MCF 10A (cell line): ENCODE measurements at regions not wholly inside any gene's neighbourhood (a gene's known extent, or its start where the extent isn't known, plus 50 kb on each side); places are given as distances from the start of the nearest gene placed in this dataset.

Experiments used
- BruUV-seq: library from RNA; stranded (reverse); fragments of 400-500 nt; replicated peaks from 2 replicates; lab custom pipeline; 2021; lab: Mats Ljungman, UMichigan
- CTCF ChIA-PET: fragments of 300-600 bp; sonication (Branson Sonifier 250); formaldehyde crosslinking; extraction: SDS; loops from one replicate; lab custom pipeline; 2021; ENCODE audit warnings: antibody characterized with exemption, inconsistent platforms; lab: Yijun Ruan, JAX
- POLR2A ChIA-PET: fragments of 300-600, 350-650 bp; sonication (Branson Sonifier 250); formaldehyde crosslinking; extraction: SDS; loops from one replicate; lab custom pipeline; 2020; ENCODE audit warnings: antibody characterized with exemption, inconsistent platforms; lab: Yijun Ruan, JAX
- DNase-seq: peaks from one replicate; pipeline ENCODE4 v3.0.0-alpha.2; 2018; ENCODE audit not compliant: unreplicated experiment
- H3K27ac Mint-ChIP-seq: one replicate; pipeline ENCODE4 v1.8.0; 2022; ENCODE audit warnings: mild to moderate bottlenecking, low read depth, mixed read lengths; ENCODE audit not compliant: unreplicated experiment
- H3K27me3 Mint-ChIP-seq: one replicate; pipeline ENCODE4 v1.8.0; 2022; ENCODE audit warnings: mixed read lengths; ENCODE audit not compliant: insufficient read depth, unreplicated experiment
- H3K36me3 Mint-ChIP-seq: one replicate; pipeline ENCODE4 v1.8.0; 2022; ENCODE audit warnings: mild to moderate bottlenecking, moderate library complexity, mixed read lengths; ENCODE audit not compliant: insufficient read depth, unreplicated experiment
- H3K4me1 Mint-ChIP-seq: one replicate; pipeline ENCODE4 v1.8.0; 2022; ENCODE audit warnings: mixed read lengths; ENCODE audit not compliant: insufficient read depth, unreplicated experiment
- H3K4me3 Mint-ChIP-seq: one replicate; pipeline ENCODE4 v1.8.0; 2022; ENCODE audit warnings: mild to moderate bottlenecking, moderate library complexity, mixed read lengths; ENCODE audit not compliant: unreplicated experiment
- H3K9me3 Mint-ChIP-seq: one replicate; pipeline ENCODE4 v1.8.0; 2022; ENCODE audit warnings: mixed read lengths; ENCODE audit not compliant: unreplicated experiment
- intact Hi-C: fragments of 100-400 bp; cut with micrococcal nuclease; formaldehyde crosslinking; loops from 2 replicates; pipeline ENCODE4 v1.14.1; 2022
- TF ChIP-seq, protein P1 (sequence below): fragments of 200-600 bp; IDR thresholded peaks from one replicate; pipeline ENCODE4 v1.8.0; 2022; ENCODE audit warnings: antibody characterized with exemption, mild to moderate bottlenecking; ENCODE audit not compliant: unreplicated experiment

DNA sequence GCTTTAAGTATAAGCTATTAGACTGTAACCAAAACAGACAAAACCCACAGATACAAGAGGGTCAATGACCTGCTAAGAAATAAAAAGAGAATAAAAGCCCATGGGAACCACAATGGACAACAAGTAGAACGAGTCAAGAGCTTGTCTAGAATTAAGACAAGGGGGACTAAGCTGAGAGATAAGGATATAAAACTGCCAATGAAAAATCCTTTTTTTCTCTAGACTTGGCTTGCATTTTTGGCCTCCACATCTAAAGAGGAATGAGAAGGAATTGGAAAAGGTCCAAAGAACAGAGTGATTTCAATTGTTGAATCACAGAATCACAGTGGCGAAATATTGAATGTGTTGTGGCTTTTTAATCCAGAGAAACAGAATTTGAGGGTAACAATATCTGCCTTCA lies 135.7 kb downstream of the QDPR start:
- POLR2A ChIA-PET = interaction anchor here (0.6 to 1.1 kb wide), 4 partner anchors 10 to 1794 kb away, joined by 3 to 4 read pairs (median 3); no protein-coding TSS in a partner anchor
- TF ChIP-seq, protein P1, sequence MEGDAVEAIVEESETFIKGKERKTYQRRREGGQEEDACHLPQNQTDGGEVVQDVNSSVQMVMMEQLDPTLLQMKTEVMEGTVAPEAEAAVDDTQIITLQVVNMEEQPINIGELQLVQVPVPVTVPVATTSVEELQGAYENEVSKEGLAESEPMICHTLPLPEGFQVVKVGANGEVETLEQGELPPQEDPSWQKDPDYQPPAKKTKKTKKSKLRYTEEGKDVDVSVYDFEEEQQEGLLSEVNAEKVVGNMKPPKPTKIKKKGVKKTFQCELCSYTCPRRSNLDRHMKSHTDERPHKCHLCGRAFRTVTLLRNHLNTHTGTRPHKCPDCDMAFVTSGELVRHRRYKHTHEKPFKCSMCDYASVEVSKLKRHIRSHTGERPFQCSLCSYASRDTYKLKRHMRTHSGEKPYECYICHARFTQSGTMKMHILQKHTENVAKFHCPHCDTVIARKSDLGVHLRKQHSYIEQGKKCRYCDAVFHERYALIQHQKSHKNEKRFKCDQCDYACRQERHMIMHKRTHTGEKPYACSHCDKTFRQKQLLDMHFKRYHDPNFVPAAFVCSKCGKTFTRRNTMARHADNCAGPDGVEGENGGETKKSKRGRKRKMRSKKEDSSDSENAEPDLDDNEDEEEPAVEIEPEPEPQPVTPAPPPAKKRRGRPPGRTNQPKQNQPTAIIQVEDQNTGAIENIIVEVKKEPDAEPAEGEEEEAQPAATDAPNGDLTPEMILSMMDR = no peak
- no peaks in the 10 kb centered on the region for H3K36me3 Mint-ChIP-seq
- peaks cover 11% of the 10 kb centered on the region for H3K4me1 Mint-ChIP-seq
- no peaks in the 10 kb centered on the region for H3K9me3 Mint-ChIP-seq
- no peak overlapping the region for H3K27ac Mint-ChIP-seq
- DNase-seq = peak; percentile 61
- CTCF ChIA-PET = interaction anchor here (4.4 kb wide), 1 partner anchor 72 kb away, joined by 17 read pairs; no protein-coding TSS in a partner anchor
- intact Hi-C loops = no loop called here
- no peak overlapping the region for H3K4me3 Mint-ChIP-seq
- no peaks in the 10 kb centered on the region for H3K27me3 Mint-ChIP-seq
- no TSS peak for BruUV-seq

DNA sequence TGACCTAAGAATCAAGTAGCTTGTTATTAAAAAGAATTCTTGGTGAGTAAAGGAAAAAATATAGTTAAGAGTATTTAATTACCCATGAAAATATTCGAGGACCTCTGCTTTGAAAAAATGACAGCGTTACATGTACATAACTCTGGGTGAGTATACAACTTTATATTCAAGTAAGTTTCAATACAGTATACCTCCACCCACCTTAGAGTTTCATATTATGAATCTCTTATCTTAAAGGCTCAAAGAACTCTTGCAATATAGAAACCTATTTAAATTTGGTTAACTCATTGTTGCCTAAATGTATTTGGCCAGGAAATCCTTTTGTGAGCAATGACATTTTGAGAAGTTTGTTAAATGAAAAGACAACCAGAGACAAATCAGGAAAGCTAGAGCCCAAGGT lies 138.2 kb downstream of the QDPR start:
- H3K36me3 Mint-ChIP-seq = no peaks in the 10 kb centered on the region
- no peaks in the 10 kb centered on the region for H3K9me3 Mint-ChIP-seq
- POLR2A ChIA-PET = interaction anchor here (0.7 kb wide), 1 partner anchor 1825 kb away, joined by 3 read pairs; no protein-coding TSS in a partner anchor
- H3K4me3 Mint-ChIP-seq = no peak overlapping the region
- no peak overlapping the region for H3K27ac Mint-ChIP-seq
- CTCF ChIA-PET = interaction anchor here (0.6 to 4.4 kb wide), 3 partner anchors 26 to 74 kb away, joined by 4 to 17 read pairs (median 7); no protein-coding TSS in a partner anchor
- TF ChIP-seq, protein P1 = no peak
- intact Hi-C loops = no loop called here
- no peaks in the 10 kb centered on the region for H3K27me3 Mint-ChIP-seq
- no peak for DNase-seq
- peaks cover 11% of the 10 kb centered on the region for H3K4me1 Mint-ChIP-seq
- no TSS peak for BruUV-seq

DNA sequence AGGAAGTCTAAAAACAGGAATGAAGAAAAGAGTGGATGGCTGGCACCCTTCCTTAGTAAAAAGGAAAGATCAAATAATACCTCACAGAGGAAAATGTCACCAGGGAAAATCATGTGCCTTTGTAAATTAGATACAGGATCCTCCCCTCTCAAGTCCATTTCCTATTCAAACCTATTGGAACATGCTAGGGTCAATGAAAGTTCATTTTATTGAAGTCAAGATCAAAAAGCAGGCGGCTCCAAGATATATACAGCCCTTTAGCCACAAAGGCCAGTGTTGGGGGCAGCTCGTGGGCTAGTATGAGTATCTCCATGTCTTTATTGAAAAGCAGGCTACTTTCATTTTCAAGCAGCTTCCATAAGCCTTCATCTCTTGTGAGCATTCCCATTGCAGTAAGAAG lies 141.1 kb downstream of the QDPR start:
- Mint-ChIP-seq H3K4me1 (peaks cover under 1% of the 10 kb centered on the region), H3K9me3 (no peaks in the 10 kb centered on the region), H3K36me3 (no peaks in the 10 kb centered on the region), H3K27ac (no peak overlapping the region), H3K4me3 (no peak overlapping the region), H3K27me3 (no peaks in the 10 kb centered on the region)
- TF ChIP-seq, protein P1 = no peak
- intact Hi-C loops = no loop called here
- POLR2A ChIA-PET = interaction anchor here (0.7 kb wide), 1 partner anchor 997 kb away, joined by 3 read pairs; no protein-coding TSS in a partner anchor
- no TSS peak for BruUV-seq
- DNase-seq = no peak
- CTCF ChIA-PET = interaction anchor here (0.5 to 0.8 kb wide), 4 partner anchors 23 to 1222 kb away, joined by 3 to 7 read pairs (median 4); no protein-coding TSS in a partner anchor

DNA sequence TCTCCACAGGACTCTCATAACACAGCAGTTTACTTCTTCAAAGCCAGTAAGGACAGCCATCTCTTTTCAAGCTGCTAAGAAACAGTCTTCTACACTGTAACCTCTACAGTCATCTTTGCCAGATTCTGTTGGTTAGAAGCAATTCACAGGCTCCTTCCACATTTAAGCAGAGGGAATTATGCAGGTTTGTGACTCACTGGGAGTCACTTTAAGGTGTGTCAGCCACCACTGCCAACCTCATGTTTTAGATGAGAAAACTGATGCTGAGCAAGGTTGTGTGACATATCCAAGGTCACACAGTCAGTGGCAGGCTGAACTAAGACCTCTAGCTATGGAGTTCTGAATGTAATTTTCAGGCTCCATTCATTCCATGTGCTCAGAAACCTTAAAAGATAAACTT lies 143.5 kb downstream of the QDPR start:
- BruUV-seq = no TSS peak
- Mint-ChIP-seq H3K4me1 (no peaks in the 10 kb centered on the region), H3K27ac (no peak overlapping the region), H3K27me3 (no peaks in the 10 kb centered on the region), H3K36me3 (no peaks in the 10 kb centered on the region), H3K4me3 (no peak overlapping the region), H3K9me3 (no peaks in the 10 kb centered on the region)
- POLR2A ChIA-PET = no interaction called here
- intact Hi-C loops = no loop called here
- CTCF ChIA-PET = interaction anchor here (0.7 to 2.4 kb wide), 4 partner anchors 20 to 104 kb away, joined by 3 to 6 read pairs (median 4); no protein-coding TSS in a partner anchor
- TF ChIP-seq, protein P1 = no peak
- no peak for DNase-seq
